NCI-H187 (cell line): ENCODE measurements at regions not wholly inside any gene's neighbourhood (a gene's known extent, or its start where the extent isn't known, plus 50 kb on each side); places are given as distances from the start of the nearest gene placed in this dataset.

Experiments used
- DNase-seq, 2 experiments: peaks; one replicate each; lab custom pipeline; 2025; lab: John Stamatoyannopoulos, UW

DNA sequence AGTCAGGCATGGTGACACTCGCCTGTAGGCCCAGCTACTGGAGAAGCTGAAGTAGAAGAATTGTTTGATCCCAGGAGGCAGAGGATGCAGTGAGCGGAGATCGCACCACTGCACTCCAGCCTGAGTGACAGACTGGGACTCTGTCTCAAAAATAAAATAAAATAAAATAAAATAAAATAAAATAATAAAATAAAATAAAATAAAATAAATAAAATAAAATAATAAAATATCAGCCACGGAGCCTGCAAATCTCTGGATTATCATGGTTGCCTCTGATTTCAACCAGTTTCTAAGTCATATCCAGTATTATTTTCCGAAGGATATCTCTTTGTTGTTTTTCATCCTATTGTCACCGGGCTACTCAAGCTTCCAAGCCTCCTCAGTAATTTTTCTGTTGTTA is 51.7 kb upstream of the FZD8 start:
- no peak for DNase-seq
